ENCODE measurements at regions not wholly inside any gene's neighbourhood (a gene's known extent, or its start where the extent isn't known, plus 50 kb on each side); places are given as distances from the start of the nearest gene placed in this dataset.

DNA sequence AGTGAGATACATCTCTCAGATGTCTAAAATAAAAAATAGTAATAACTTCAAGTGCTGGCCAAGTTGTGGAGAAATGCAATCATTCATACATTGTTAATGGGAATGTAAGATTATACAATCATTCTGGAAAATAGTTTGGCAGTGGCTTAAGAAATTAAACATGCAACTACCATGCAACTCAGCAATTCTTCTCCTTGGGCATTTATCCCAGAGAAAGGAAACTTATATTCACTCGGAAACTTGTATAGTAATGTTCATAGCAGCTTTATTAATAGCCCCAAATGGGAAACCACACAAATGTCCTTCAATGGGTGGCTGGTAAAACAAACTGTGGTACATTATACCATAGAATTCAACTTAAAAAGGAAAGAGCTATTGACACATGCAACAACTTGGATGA is 274.0 kb upstream of the SPRED2 start:
- H3K27me3 ChIP-seq (replicated peaks; ENCODE audit: insufficient read depth): no peaks in the 10 kb centered on the region
- no peak overlapping the region for H3K4me3 ChIP-seq
- no peak for TF ChIP-seq CTCF (IDR thresholded peaks at IDR 0.05)
- no peak overlapping the region for H3K27ac ChIP-seq
- H3K36me3 ChIP-seq: no peaks in the 10 kb centered on the region
- no peaks in the 10 kb centered on the region for H3K4me1 ChIP-seq (ENCODE audit: control insufficient read depth in 1 of 2, low read depth in 2 of 2)
- DNase-seq (ENCODE audit: low spot score) (no peak), ATAC-seq (ENCODE audit: insufficient number of reproducible peaks, low FRiP score, low read depth) (no peak)
- no peaks in the 10 kb centered on the region for H3K9me3 ChIP-seq

- TF ChIP-seq CTCF (IDR thresholded peaks at IDR 0.05): no peak
- no peak overlapping the region for H3K27ac ChIP-seq
- H3K4me3 ChIP-seq: no peak overlapping the region
- DNase-seq (ENCODE audit: low spot score) (no peak), ATAC-seq (ENCODE audit: insufficient number of reproducible peaks, low FRiP score, low read depth) (no peak)
- H3K36me3 ChIP-seq: no peaks in the 10 kb centered on the region
- H3K27me3 ChIP-seq (replicated peaks; ENCODE audit: insufficient read depth): no peaks in the 10 kb centered on the region
- H3K9me3 ChIP-seq: no peaks in the 10 kb centered on the region
- H3K4me1 ChIP-seq (ENCODE audit: control insufficient read depth in 1 of 2, low read depth in 2 of 2): no peaks in the 10 kb centered on the region
Measured at GRCh38 chr2:65701191-65701590, 268.8 kb upstream of the SPRED2 start.

DNA sequence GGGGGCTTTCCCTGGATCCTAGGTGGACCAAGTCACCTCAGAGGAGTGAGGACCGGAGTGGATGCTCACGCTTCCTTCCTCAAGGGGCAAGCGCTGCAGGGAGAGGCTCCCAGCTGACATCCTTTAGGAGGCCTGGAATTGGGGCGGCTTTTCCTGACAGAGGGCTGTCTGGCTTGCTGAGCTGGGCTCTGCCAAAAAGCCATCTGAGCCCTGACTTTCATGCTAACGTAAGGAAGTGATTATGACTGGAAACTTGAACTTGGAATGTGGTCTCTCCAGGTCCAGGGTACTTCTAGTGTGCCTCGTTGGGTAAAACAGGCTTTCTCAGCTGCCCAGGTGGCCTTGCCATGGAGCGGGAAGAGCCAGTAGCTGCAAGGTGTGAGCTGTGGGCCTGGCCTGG is 268.3 kb upstream of the SPRED2 start:
- no peak overlapping the region for H3K4me3 ChIP-seq
- ATAC-seq (ENCODE audit: insufficient number of reproducible peaks, low FRiP score, low read depth): no peak
- no peaks in the 10 kb centered on the region for H3K4me1 ChIP-seq (ENCODE audit: control insufficient read depth in 1 of 2, low read depth in 2 of 2)
- TF ChIP-seq CTCF (IDR thresholded peaks at IDR 0.05): no peak
- no peak overlapping the region for H3K27ac ChIP-seq
- H3K27me3 ChIP-seq (replicated peaks; ENCODE audit: insufficient read depth): no peaks in the 10 kb centered on the region
- no peak for DNase-seq (ENCODE audit: low spot score)
- H3K9me3 ChIP-seq: no peaks in the 10 kb centered on the region
- H3K36me3 ChIP-seq: no peaks in the 10 kb centered on the region

DNA sequence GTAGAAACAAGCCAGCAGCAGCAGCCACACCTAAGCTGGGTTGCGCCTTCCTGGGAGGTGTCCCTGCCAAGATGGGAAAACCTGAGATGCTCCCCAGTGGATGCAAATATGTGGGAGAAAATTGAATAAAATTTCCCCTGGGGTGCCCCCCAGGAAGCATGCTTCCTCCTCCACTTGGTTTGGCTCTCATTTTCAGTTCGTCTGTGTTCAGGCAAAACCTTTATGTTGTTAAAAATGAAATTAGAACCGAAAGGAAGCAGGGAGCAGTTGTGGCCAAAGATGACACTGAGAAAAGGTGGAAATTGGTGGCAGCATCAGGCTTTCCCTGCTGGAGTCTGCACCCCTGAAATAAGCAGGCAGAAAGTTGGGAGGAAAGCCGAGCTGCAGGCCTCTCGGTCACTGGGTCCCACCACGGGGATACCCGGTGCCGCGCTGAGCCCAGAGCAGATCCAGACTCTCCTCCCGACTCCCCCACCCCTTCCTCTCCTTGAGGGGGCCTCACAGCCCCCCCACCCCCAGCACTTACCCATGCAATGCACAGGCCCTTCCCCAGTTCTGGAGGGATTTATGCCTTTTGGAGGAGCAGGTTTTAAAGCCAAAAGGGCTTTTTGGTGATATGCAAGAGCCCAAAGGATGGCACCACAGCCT is 267.7 kb upstream of the SPRED2 start:
- ATAC-seq (ENCODE audit: insufficient number of reproducible peaks, low FRiP score, low read depth): no peak
- Histone ChIP-seq H3K27me3 (replicated peaks; ENCODE audit: insufficient read depth) (no peaks in the 10 kb centered on the region), H3K36me3 (no peaks in the 10 kb centered on the region), H3K9me3 (no peaks in the 10 kb centered on the region), H3K27ac (no peak overlapping the region), H3K4me1 (ENCODE audit: control insufficient read depth in 1 of 2, low read depth in 2 of 2) (no peaks in the 10 kb centered on the region), H3K4me3 (no peak overlapping the region)
- no peak for DNase-seq (ENCODE audit: low spot score)
- no peak for TF ChIP-seq CTCF (IDR thresholded peaks at IDR 0.05)

DNA sequence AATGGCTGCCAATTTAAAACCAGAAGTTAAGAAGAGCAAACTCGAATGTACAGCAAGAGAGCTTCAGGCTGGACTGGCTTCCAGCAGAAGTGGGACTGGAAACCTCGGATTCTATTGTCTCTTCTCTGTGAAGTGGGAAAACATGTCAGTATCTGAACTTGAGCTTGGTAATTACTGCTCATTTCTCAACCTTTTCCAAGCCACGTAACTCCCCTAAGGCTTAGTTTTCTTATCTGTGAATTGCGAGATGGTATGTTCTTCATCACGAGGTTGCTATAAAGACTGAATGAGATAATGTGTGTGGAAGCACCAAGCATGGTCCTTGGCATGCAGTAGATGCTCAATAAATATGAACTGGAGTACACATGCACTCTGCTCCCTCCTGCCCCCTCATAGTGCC is 259.4 kb upstream of the SPRED2 start:
- ATAC-seq (ENCODE audit: insufficient number of reproducible peaks, low FRiP score, low read depth): no peak

More for the DNA sequence above, 259.4 kb upstream of the SPRED2 start:
- Histone ChIP-seq H3K4me1 (ENCODE audit: control insufficient read depth in 1 of 2, low read depth in 2 of 2) (no peaks in the 10 kb centered on the region), H3K27me3 (replicated peaks; ENCODE audit: insufficient read depth) (no peaks in the 10 kb centered on the region), H3K4me3 (no peak overlapping the region), H3K9me3 (no peaks in the 10 kb centered on the region), H3K36me3 (no peaks in the 10 kb centered on the region), H3K27ac (no peak overlapping the region)
- no peak for DNase-seq (ENCODE audit: low spot score)
- no peak for TF ChIP-seq CTCF (IDR thresholded peaks at IDR 0.05)
